GM23248 (cell line): ENCODE measurements at regions not wholly inside any gene's neighbourhood (a gene's known extent, or its start where the extent isn't known, plus 50 kb on each side); places are given as distances from the start of the nearest gene placed in this dataset.
A peak's percentile ranks its signal among the peaks of the same experiment; 100 is the strongest.

ENCODE experiments used
- DNase-seq: peaks from one replicate; pipeline ENCODE4 v3.0.0-alpha.2; 2015
- H2AFZ ChIP-seq: fragments of 200-600 bp; sonication (generic); 2 replicates; pipeline ENCODE4 v1.6.1; 2016; ENCODE audit warnings: antibody characterized with exemption
- H3F3A ChIP-seq: fragments of 200-600 bp; sonication (generic); 2 replicates; pipeline ENCODE4 v1.6.1; 2016; ENCODE audit warnings: mild to moderate bottlenecking, antibody characterized with exemption, mixed run types; ENCODE audit not compliant: insufficient read depth
- H3K27ac ChIP-seq: fragments of 200-600 bp; sonication (generic); 2 replicates; pipeline ENCODE4 v1.5.1; 2016; ENCODE audit warnings: mild to moderate bottlenecking
- H3K27me3 ChIP-seq: fragments of 200-600 bp; sonication (generic); replicated peaks from 2 replicates; pipeline ENCODE4 v1.6.1; 2016; ENCODE audit warnings: mild to moderate bottlenecking; ENCODE audit not compliant: insufficient read depth
- H3K36me3 ChIP-seq: fragments of 200-600 bp; sonication (generic); 2 replicates; pipeline ENCODE4 v1.6.1; 2016; ENCODE audit warnings: low read depth, mild to moderate bottlenecking
- H3K4me1 ChIP-seq: fragments of 200-600 bp; sonication (generic); 2 replicates; pipeline ENCODE4 v1.6.1; 2016; ENCODE audit warnings: mild to moderate bottlenecking; ENCODE audit not compliant: insufficient read depth
- H3K4me2 ChIP-seq: fragments of 200-600 bp; sonication (generic); one replicate; pipeline ENCODE4 v1.6.1; 2016; ENCODE audit warnings: mild to moderate bottlenecking; ENCODE audit not compliant: unreplicated experiment
- H3K4me3 ChIP-seq: fragments of 200-600 bp; sonication (generic); 2 replicates; pipeline ENCODE4 v1.5.1; 2016; ENCODE audit warnings: mild to moderate bottlenecking
- H3K79me2 ChIP-seq: fragments of 200-600 bp; sonication (generic); 2 replicates; pipeline ENCODE4 v1.6.1; 2016; ENCODE audit warnings: mild to moderate bottlenecking; ENCODE audit not compliant: insufficient read depth
- H3K9ac ChIP-seq: fragments of 200-600 bp; sonication (generic); 2 replicates; pipeline ENCODE4 v1.6.1; 2016; ENCODE audit warnings: mild to moderate bottlenecking
- H3K9me2 ChIP-seq: fragments of 200-600 bp; sonication (generic); 2 replicates; pipeline ENCODE4 v1.6.1; 2016; ENCODE audit warnings: mixed run types, mild to moderate bottlenecking, moderate library complexity; ENCODE audit not compliant: insufficient read depth
- H3K9me3 ChIP-seq: fragments of 200-600 bp; sonication (generic); one replicate; pipeline ENCODE4 v1.6.1; 2017; ENCODE audit warnings: low read depth
- H4K20me1 ChIP-seq: fragments of 200-600 bp; sonication (generic); 2 replicates; pipeline ENCODE4 v1.6.0; 2016; ENCODE audit not compliant: insufficient read depth
- EZH2 ChIP-seq: fragments of 200-600 bp; sonication (generic); IDR thresholded peaks from 2 replicates; pipeline ENCODE4 v1.6.1; 2018; ENCODE audit warnings: antibody characterized with exemption, mild to moderate bottlenecking; ENCODE audit not compliant: insufficient read depth, poor library complexity, severe bottlenecking
- EZH2phosphoT487 ChIP-seq: fragments of 200-600 bp; sonication (generic); IDR thresholded peaks from 2 replicates; pipeline ENCODE4 v1.6.1; 2018; ENCODE audit warnings: antibody characterized with exemption, moderate library complexity, mild to moderate bottlenecking, low read depth; ENCODE audit not compliant: insufficient read depth
- WGBS, 2 experiments: methylation state at CpG; one replicate each; pipeline ENCODE4 v1.1.6; 2015 to 2017; ENCODE audit warnings: low lambda C conversion rate in 2 of 2, low coverage in 1 of 2; ENCODE audit errors: missing lambda C conversion rate in 2 of 2; 5-methylcytosine and 5-hydroxymethylcytosine counted together
- in situ Hi-C: fragments of 300-500 bp; cut with MboI; formaldehyde crosslinking; loops from 2 replicates; pipeline ENCODE4 v1.15.0; 2020

- Histone ChIP-seq H3K4me3 (no peak overlapping the region), H3K36me3 (no peaks in the 10 kb centered on the region), H3F3A (no peaks in the 10 kb centered on the region), H3K27me3 (no peaks in the 10 kb centered on the region), H4K20me1 (no peaks in the 10 kb centered on the region), H3K79me2 (no peaks in the 10 kb centered on the region), H3K27ac (no peak overlapping the region), H3K4me2 (no peak overlapping the region), H3K9ac (no peak overlapping the region), H3K9me3 (no peaks in the 10 kb centered on the region), H3K4me1 (no peaks in the 10 kb centered on the region), H3K9me2 (no peaks in the 10 kb centered on the region), H2AFZ (no peak overlapping the region)
- DNase-seq = no peak
- TF ChIP-seq EZH2phosphoT487 (no peak), EZH2 (no peak)
- in situ Hi-C loops = no loop called here
- WGBS, 2 experiments = 0 to 7% methylated on average over 1 of the region's 1 CpG
These were observed 145.3 kb downstream of the FAM83B start for GRCh38 chr6:54991761-54992330.

DNA sequence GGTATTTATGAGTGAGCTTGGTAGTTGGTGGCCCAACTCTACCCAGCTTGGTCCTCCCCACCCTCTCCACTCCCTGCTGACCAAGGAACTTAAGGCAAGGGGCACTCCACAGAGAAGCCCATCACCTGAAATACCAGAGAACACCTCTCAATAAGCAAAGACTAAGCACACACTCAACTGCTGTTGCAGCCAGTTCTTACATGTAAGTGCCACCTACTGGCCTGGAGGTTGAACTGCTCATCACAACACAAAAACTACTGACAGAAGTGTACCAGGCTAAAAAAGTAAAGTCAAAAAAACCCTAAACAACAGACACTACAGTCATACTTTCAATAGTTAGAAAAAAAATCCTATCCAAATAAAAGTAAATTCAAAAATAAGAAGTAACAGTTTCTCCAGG is 146.2 kb downstream of the FAM83B start:
- TF ChIP-seq EZH2phosphoT487 = no peak
- no peak for TF ChIP-seq EZH2

DNA sequence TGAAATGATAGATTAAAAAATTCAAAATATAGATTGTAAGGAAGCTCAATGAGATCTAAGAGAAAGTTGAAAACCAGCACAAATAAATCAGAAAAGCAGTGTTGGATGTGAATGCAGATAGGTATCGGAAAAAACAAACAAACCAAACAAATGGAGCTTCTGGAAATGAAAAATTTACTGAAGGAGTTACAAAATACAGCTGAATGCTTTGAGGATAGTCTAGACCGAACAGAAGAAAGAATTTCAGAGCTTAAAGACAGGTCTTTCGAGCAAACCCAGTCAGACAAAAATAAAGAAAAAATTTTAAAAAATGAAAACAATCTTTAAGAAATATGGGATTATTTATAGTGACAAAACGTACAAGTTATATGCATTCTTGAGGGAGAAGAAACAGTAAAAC is 146.7 kb downstream of the FAM83B start:
- no peak for DNase-seq
- no peaks in the 10 kb centered on the region for H3F3A ChIP-seq
- in situ Hi-C loops = no loop called here
- no peaks in the 10 kb centered on the region for H3K27me3 ChIP-seq
- no peaks in the 10 kb centered on the region; the same call in 1 of the 2 replicates for H3K9me2 ChIP-seq
- H3K36me3 ChIP-seq = no peaks in the 10 kb centered on the region
- H3K4me2 ChIP-seq = no peak overlapping the region
- H3K79me2 ChIP-seq = no peaks in the 10 kb centered on the region
- no peak overlapping the region for H3K27ac ChIP-seq
- H3K4me3 ChIP-seq = no peak overlapping the region
- TF ChIP-seq EZH2 = no peak
- TF ChIP-seq EZH2phosphoT487 = no peak
- no peaks in the 10 kb centered on the region for H3K9me3 ChIP-seq
- WGBS, 2 experiments = 9 to 20% methylated on average over 4 of the region's 4 CpGs
- H2AFZ ChIP-seq = no peak overlapping the region
- no peaks in the 10 kb centered on the region for H4K20me1 ChIP-seq
- H3K9ac ChIP-seq = no peak overlapping the region
- no peaks in the 10 kb centered on the region for H3K4me1 ChIP-seq

More for the DNA sequence above, 146.2 kb downstream of the FAM83B start:
- Histone ChIP-seq H3K9me3 (no peaks in the 10 kb centered on the region), H3K36me3 (no peaks in the 10 kb centered on the region), H3K27me3 (no peaks in the 10 kb centered on the region), H3F3A (no peaks in the 10 kb centered on the region), H3K27ac (no peak overlapping the region), H3K79me2 (no peaks in the 10 kb centered on the region), H4K20me1 (no peaks in the 10 kb centered on the region), H3K4me3 (no peak overlapping the region), H2AFZ (no peak overlapping the region), H3K4me2 (no peak overlapping the region), H3K9me2 (no peaks in the 10 kb centered on the region), H3K4me1 (no peaks in the 10 kb centered on the region), H3K9ac (no peak overlapping the region)
- in situ Hi-C loops = no loop called here
- peak; percentile 14 for DNase-seq

DNA sequence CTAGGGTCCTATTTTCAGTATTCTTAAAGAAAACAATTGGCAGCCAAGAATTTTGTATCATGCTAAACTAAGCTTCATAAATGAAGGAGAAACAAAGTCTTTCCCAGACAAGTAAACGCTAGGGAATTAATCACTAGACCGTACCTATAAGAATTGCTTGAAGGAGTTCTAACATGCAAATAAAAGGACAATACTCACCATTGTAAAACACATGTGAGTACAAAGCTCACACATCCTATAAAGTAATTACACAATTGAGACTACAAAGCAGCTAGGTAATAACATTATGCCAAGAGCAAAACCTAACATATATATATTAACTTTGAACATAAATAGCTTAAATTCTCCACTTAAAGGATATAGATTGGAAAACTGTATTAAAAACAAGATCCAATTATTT is 147.4 kb downstream of the FAM83B start:
- in situ Hi-C loops = no loop called here

GRCh38 chr6:54998576-54998975 is 152.0 kb downstream of the FAM83B start:
- Histone ChIP-seq H3K9me2 (no peaks in the 10 kb centered on the region; the same call in 1 of the 2 replicates), H3K4me2 (no peak overlapping the region), H3K9ac (no peak overlapping the region), H3K4me3 (no peak overlapping the region), H3K36me3 (no peaks in the 10 kb centered on the region), H3F3A (no peaks in the 10 kb centered on the region), H3K79me2 (no peaks in the 10 kb centered on the region), H3K9me3 (no peaks in the 10 kb centered on the region), H3K27ac (no peak overlapping the region), H4K20me1 (no peaks in the 10 kb centered on the region), H3K27me3 (no peaks in the 10 kb centered on the region), H3K4me1 (no peaks in the 10 kb centered on the region), H2AFZ (no peak overlapping the region)
- TF ChIP-seq EZH2phosphoT487 = no peak
- no peak for TF ChIP-seq EZH2
- in situ Hi-C loops = no loop called here
- 29 to 41% methylated on average over 3 of the region's 3 CpGs for WGBS, 2 experiments
- DNase-seq = no peak

More for the DNA sequence above, 147.4 kb downstream of the FAM83B start:
- H3K4me3 ChIP-seq = no peak overlapping the region
- no peak overlapping the region for H3K9ac ChIP-seq
- no peaks in the 10 kb centered on the region for H3K36me3 ChIP-seq
- DNase-seq = no peak
- H3K9me2 ChIP-seq = no peaks in the 10 kb centered on the region; the same call in 1 of the 2 replicates
- H2AFZ ChIP-seq = no peak overlapping the region
- no peaks in the 10 kb centered on the region for H3K9me3 ChIP-seq
- WGBS, 2 experiments = 60 to 74% methylated on average over 2 of the region's 2 CpGs
- no peaks in the 10 kb centered on the region for H3K27me3 ChIP-seq
- H3K27ac ChIP-seq = no peak overlapping the region
- H4K20me1 ChIP-seq = no peaks in the 10 kb centered on the region
- no peak overlapping the region for H3K4me2 ChIP-seq
- TF ChIP-seq EZH2 = no peak
- no peak for TF ChIP-seq EZH2phosphoT487
- H3F3A ChIP-seq = no peaks in the 10 kb centered on the region
- no peaks in the 10 kb centered on the region for H3K4me1 ChIP-seq
- no peaks in the 10 kb centered on the region for H3K79me2 ChIP-seq
